ENCODE measurements at regions not wholly inside any gene's neighbourhood (a gene's known extent, or its start where the extent isn't known, plus 50 kb on each side); places are given as distances from the start of the nearest gene placed in this dataset.

- no peak for ATAC-seq (ENCODE audit: low read depth)
- POLR2A ChIA-PET, result no interaction called here
- H3K4me1 Mint-ChIP-seq, result no peaks in the 10 kb centered on the region
- H3K36me3 Mint-ChIP-seq, result no peaks in the 10 kb centered on the region
- H3K9me3 Mint-ChIP-seq, result peaks cover 1% of the 10 kb centered on the region
- H3K27ac Mint-ChIP-seq, result no peak overlapping the region
- no peak for DNase-seq
- H3K4me3 Mint-ChIP-seq, result no peak overlapping the region
- peaks cover 6% of the 10 kb centered on the region for H3K27me3 Mint-ChIP-seq
Observed at GRCh38 chr17:5675625-5676421, 91.5 kb upstream of the NLRP1 start.

GRCh38 chr17:5677620-5678019 is 93.3 kb upstream of the NLRP1 start:
- POLR2A ChIA-PET, result no interaction called here
- DNase-seq, result no peak
- ATAC-seq (ENCODE audit: low read depth), result no peak
- H3K4me1 Mint-ChIP-seq, result no peaks in the 10 kb centered on the region
- H3K9me3 Mint-ChIP-seq, result peaks cover 1% of the 10 kb centered on the region
- no peaks in the 10 kb centered on the region for H3K36me3 Mint-ChIP-seq
- peaks cover 16% of the 10 kb centered on the region for H3K27me3 Mint-ChIP-seq
- no peak overlapping the region for H3K4me3 Mint-ChIP-seq
- H3K27ac Mint-ChIP-seq, result no peak overlapping the region

GRCh38 chr17:5678171-5678570 is 93.9 kb upstream of the NLRP1 start:
- no peak for DNase-seq
- no peak overlapping the region for H3K4me3 Mint-ChIP-seq
- peaks cover 16% of the 10 kb centered on the region for H3K27me3 Mint-ChIP-seq
- no peaks in the 10 kb centered on the region for H3K36me3 Mint-ChIP-seq
- no peak overlapping the region for H3K27ac Mint-ChIP-seq
- POLR2A ChIA-PET, result no interaction called here
- peaks cover 1% of the 10 kb centered on the region for H3K9me3 Mint-ChIP-seq
- no peaks in the 10 kb centered on the region for H3K4me1 Mint-ChIP-seq
- ATAC-seq (ENCODE audit: low read depth), result no peak

- DNase-seq (no peak), ATAC-seq (ENCODE audit: low read depth) (no peak)
- POLR2A ChIA-PET, result no interaction called here
- H3K4me1 Mint-ChIP-seq, result no peaks in the 10 kb centered on the region
- no peaks in the 10 kb centered on the region for H3K36me3 Mint-ChIP-seq
- peaks cover 16% of the 10 kb centered on the region for H3K27me3 Mint-ChIP-seq
- H3K4me3 Mint-ChIP-seq, result no peak overlapping the region
- peaks cover 1% of the 10 kb centered on the region for H3K9me3 Mint-ChIP-seq
- H3K27ac Mint-ChIP-seq, result no peak overlapping the region
Observed at GRCh38 chr17:5680766-5681165, 96.5 kb upstream of the NLRP1 start.

GRCh38 chr17:5683241-5683640 is 98.9 kb upstream of the NLRP1 start:
- Mint-ChIP-seq H3K4me1 (no peaks in the 10 kb centered on the region), H3K27me3 (peaks cover 16% of the 10 kb centered on the region), H3K27ac (no peak overlapping the region), H3K9me3 (peaks cover 1% of the 10 kb centered on the region), H3K36me3 (no peaks in the 10 kb centered on the region), H3K4me3 (no peak overlapping the region)
- ATAC-seq (ENCODE audit: low read depth), result no peak
- POLR2A ChIA-PET, result no interaction called here
- DNase-seq, result no peak

- H3K4me3 Mint-ChIP-seq, result no peak overlapping the region
- H3K36me3 Mint-ChIP-seq, result no peaks in the 10 kb centered on the region
- DNase-seq (no peak), ATAC-seq (ENCODE audit: low read depth) (no peak)
- POLR2A ChIA-PET, result no interaction called here
- no peaks in the 10 kb centered on the region for H3K4me1 Mint-ChIP-seq
- H3K27me3 Mint-ChIP-seq, result peaks cover 7% of the 10 kb centered on the region
- no peaks in the 10 kb centered on the region for H3K9me3 Mint-ChIP-seq
- no peak overlapping the region for H3K27ac Mint-ChIP-seq
Observed at GRCh38 chr17:5686074-5686635, 101.8 kb upstream of the NLRP1 start.

GRCh38 chr17:5687646-5688045 is 103.3 kb upstream of the NLRP1 start:
- ATAC-seq (ENCODE audit: low read depth), result no peak
- Mint-ChIP-seq H3K27ac (no peak overlapping the region), H3K9me3 (no peaks in the 10 kb centered on the region), H3K4me1 (no peaks in the 10 kb centered on the region), H3K36me3 (no peaks in the 10 kb centered on the region), H3K4me3 (no peak overlapping the region), H3K27me3 (peaks cover 3% of the 10 kb centered on the region)
- POLR2A ChIA-PET, result no interaction called here
- no peak for DNase-seq

- POLR2A ChIA-PET, result no interaction called here
- Mint-ChIP-seq H3K27ac (no peak overlapping the region), H3K9me3 (no peaks in the 10 kb centered on the region), H3K4me1 (no peaks in the 10 kb centered on the region), H3K27me3 (peaks cover 7% of the 10 kb centered on the region), H3K4me3 (no peak overlapping the region), H3K36me3 (no peaks in the 10 kb centered on the region)
- DNase-seq (no peak), ATAC-seq (ENCODE audit: low read depth) (no peak)
Observed at GRCh38 chr17:5693821-5694220, 109.5 kb upstream of the NLRP1 start.

- Mint-ChIP-seq H3K27ac (no peak overlapping the region), H3K4me1 (no peaks in the 10 kb centered on the region), H3K9me3 (no peaks in the 10 kb centered on the region), H3K36me3 (no peaks in the 10 kb centered on the region), H3K4me3 (no peak overlapping the region), H3K27me3 (peaks cover 14% of the 10 kb centered on the region)
- DNase-seq, result no peak
- POLR2A ChIA-PET, result no interaction called here
- ATAC-seq (ENCODE audit: low read depth), result no peak
Observed at GRCh38 chr17:5694551-5694950, 110.2 kb upstream of the NLRP1 start.

- POLR2A ChIA-PET, result no interaction called here
- DNase-seq (no peak), ATAC-seq (ENCODE audit: low read depth) (no peak)
- no peak overlapping the region for H3K4me3 Mint-ChIP-seq
- no peaks in the 10 kb centered on the region for H3K4me1 Mint-ChIP-seq
- no peak overlapping the region for H3K27ac Mint-ChIP-seq
- H3K36me3 Mint-ChIP-seq, result no peaks in the 10 kb centered on the region
- H3K27me3 Mint-ChIP-seq, result peaks cover 17% of the 10 kb centered on the region
- no peaks in the 10 kb centered on the region for H3K9me3 Mint-ChIP-seq
Observed at GRCh38 chr17:5695480-5695879, 111.2 kb upstream of the NLRP1 start.

GRCh38 chr17:5698959-5699358 is 114.7 kb upstream of the NLRP1 start:
- ATAC-seq (ENCODE audit: low read depth) (no peak), DNase-seq (no peak)
- POLR2A ChIA-PET, result no interaction called here
- Mint-ChIP-seq H3K36me3 (no peaks in the 10 kb centered on the region), H3K9me3 (no peaks in the 10 kb centered on the region), H3K4me3 (no peak overlapping the region), H3K27ac (no peak overlapping the region), H3K4me1 (no peaks in the 10 kb centered on the region), H3K27me3 (peaks cover 27% of the 10 kb centered on the region)

- POLR2A ChIA-PET, result no interaction called here
- DNase-seq, result no peak
- no peak for ATAC-seq (ENCODE audit: low read depth)
- no peaks in the 10 kb centered on the region for H3K9me3 Mint-ChIP-seq
- H3K4me3 Mint-ChIP-seq, result no peak overlapping the region
- H3K36me3 Mint-ChIP-seq, result no peaks in the 10 kb centered on the region
- peaks cover 26% of the 10 kb centered on the region for H3K27me3 Mint-ChIP-seq
- no peak overlapping the region for H3K27ac Mint-ChIP-seq
- H3K4me1 Mint-ChIP-seq, result no peaks in the 10 kb centered on the region
Observed at GRCh38 chr17:5699814-5700213, 115.5 kb upstream of the NLRP1 start.

- H3K36me3 Mint-ChIP-seq, result no peaks in the 10 kb centered on the region
- H3K4me1 Mint-ChIP-seq, result no peaks in the 10 kb centered on the region
- DNase-seq (no peak), ATAC-seq (ENCODE audit: low read depth) (no peak)
- no peaks in the 10 kb centered on the region for H3K9me3 Mint-ChIP-seq
- peaks cover 25% of the 10 kb centered on the region for H3K27me3 Mint-ChIP-seq
- no peak overlapping the region for H3K4me3 Mint-ChIP-seq
- POLR2A ChIA-PET, result no interaction called here
- H3K27ac Mint-ChIP-seq, result no peak overlapping the region
Observed at GRCh38 chr17:5700745-5701144, 116.4 kb upstream of the NLRP1 start.

- no peak for DNase-seq
- no peaks in the 10 kb centered on the region for H3K4me1 Mint-ChIP-seq
- H3K4me3 Mint-ChIP-seq, result no peak overlapping the region
- POLR2A ChIA-PET, result no interaction called here
- no peak for ATAC-seq (ENCODE audit: low read depth)
- H3K27ac Mint-ChIP-seq, result no peak overlapping the region
- H3K36me3 Mint-ChIP-seq, result no peaks in the 10 kb centered on the region
- H3K9me3 Mint-ChIP-seq, result no peaks in the 10 kb centered on the region
- peaks cover 25% of the 10 kb centered on the region for H3K27me3 Mint-ChIP-seq
Observed at GRCh38 chr17:5701381-5701780, 117.1 kb upstream of the NLRP1 start.

Data from activated naive CD8-positive, alpha-beta T cell treated with anti-CD3 and anti-CD28 coated beads, Interleukin-2, amount 10 ng/mL, durations not matched to agents 7 days and 5 days (primary cell).